ENCODE measurements at regions not wholly inside any gene's neighbourhood (a gene's known extent, or its start where the extent isn't known, plus 50 kb on each side); places are given as distances from the start of the nearest gene placed in this dataset.
A peak's percentile ranks its signal among the peaks of the same experiment; 100 is the strongest.

DNA sequence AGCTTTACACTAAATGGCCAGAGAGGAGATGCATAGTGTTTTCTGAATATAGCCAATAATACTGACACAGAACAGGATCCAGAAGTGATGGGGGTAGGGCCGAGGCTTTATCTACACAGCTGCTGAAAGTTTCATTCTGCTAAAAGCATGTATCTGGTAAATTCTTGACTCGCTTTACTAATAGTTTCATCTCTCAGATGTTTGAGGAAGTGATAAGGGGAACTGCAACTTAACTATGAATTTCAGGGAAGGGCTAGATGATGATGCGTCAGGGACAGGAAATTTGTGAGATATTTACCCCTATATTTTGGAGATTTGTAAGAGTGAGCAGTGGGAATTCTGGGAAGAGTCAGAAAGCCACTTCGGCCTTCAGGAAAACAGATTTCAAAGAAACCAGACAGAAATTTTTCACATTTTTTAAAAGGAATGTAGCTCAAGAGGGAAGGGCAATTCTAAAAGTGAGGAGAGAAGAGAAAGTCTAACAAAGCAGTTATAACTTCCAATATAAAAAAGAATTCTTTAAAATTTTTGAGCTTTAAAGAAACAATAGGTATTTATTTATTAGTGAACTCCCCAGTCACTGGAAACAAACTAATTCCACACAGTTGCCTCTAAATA lies 243.1 kb downstream of the BCAT1 start:
- Mint-ChIP-seq H3K27ac (ENCODE audit: unreplicated experiment) (no peak overlapping the region), H3K36me3 (ENCODE audit: low read depth) (peaks cover 8% of the 10 kb centered on the region), H3K9me3 (peaks cover 3% of the 10 kb centered on the region), H3K4me3 (no peak overlapping the region), H3K4me1 (peaks cover 4% of the 10 kb centered on the region), H3K27me3 (ENCODE audit: low read depth) (no peaks in the 10 kb centered on the region)
- DNase-seq (ENCODE audit: low read depth, low spot score): no peak
- TF ChIP-seq, protein P1, sequence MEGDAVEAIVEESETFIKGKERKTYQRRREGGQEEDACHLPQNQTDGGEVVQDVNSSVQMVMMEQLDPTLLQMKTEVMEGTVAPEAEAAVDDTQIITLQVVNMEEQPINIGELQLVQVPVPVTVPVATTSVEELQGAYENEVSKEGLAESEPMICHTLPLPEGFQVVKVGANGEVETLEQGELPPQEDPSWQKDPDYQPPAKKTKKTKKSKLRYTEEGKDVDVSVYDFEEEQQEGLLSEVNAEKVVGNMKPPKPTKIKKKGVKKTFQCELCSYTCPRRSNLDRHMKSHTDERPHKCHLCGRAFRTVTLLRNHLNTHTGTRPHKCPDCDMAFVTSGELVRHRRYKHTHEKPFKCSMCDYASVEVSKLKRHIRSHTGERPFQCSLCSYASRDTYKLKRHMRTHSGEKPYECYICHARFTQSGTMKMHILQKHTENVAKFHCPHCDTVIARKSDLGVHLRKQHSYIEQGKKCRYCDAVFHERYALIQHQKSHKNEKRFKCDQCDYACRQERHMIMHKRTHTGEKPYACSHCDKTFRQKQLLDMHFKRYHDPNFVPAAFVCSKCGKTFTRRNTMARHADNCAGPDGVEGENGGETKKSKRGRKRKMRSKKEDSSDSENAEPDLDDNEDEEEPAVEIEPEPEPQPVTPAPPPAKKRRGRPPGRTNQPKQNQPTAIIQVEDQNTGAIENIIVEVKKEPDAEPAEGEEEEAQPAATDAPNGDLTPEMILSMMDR (conservative IDR thresholded peaks at IDR 0.05): no peak

GRCh38 chr12:24705216-24705615 lies 243.7 kb downstream of the BCAT1 start:
- no peak for DNase-seq (ENCODE audit: low read depth, low spot score)
- H3K27ac Mint-ChIP-seq (ENCODE audit: unreplicated experiment): no peak overlapping the region
- H3K9me3 Mint-ChIP-seq: peaks cover 3% of the 10 kb centered on the region
- peaks cover 8% of the 10 kb centered on the region for H3K36me3 Mint-ChIP-seq (ENCODE audit: low read depth)
- no peak overlapping the region for H3K4me3 Mint-ChIP-seq
- peaks cover 4% of the 10 kb centered on the region for H3K4me1 Mint-ChIP-seq
- TF ChIP-seq, protein P1 (conservative IDR thresholded peaks at IDR 0.05): no peak
- no peaks in the 10 kb centered on the region for H3K27me3 Mint-ChIP-seq (ENCODE audit: low read depth)

- Mint-ChIP-seq H3K27me3 (ENCODE audit: low read depth) (no peaks in the 10 kb centered on the region), H3K9me3 (peaks cover 6% of the 10 kb centered on the region), H3K4me3 (no peak overlapping the region), H3K27ac (ENCODE audit: unreplicated experiment) (no peak overlapping the region), H3K4me1 (peaks cover 30% of the 10 kb centered on the region), H3K36me3 (ENCODE audit: low read depth) (peaks cover 8% of the 10 kb centered on the region)
- TF ChIP-seq, protein P1 (conservative IDR thresholded peaks at IDR 0.05): no peak
- no peak for DNase-seq (ENCODE audit: low read depth, low spot score)
Measured at GRCh38 chr12:24701343-24701742, 247.6 kb downstream of the BCAT1 start.

DNA sequence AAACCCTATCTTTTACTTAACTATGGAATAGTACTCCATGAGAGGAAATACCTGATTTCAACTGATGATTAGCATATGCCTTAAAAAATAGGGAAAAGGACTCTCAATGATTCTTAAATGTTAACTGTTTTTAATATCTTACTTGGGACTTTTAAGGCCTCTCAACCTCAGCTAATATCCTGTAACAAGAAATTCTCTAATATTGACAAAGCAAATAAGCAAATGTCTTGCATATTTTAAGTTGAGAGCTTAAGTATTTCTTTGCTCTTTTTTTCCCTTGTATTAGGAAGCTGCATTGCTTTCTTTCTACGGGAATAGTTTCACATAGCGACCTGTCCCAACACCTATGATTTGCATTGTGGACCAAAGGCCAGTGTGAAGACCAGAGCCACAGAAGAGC lies 249.9 kb downstream of the BCAT1 start:
- H3K27ac Mint-ChIP-seq (ENCODE audit: unreplicated experiment): no peak overlapping the region
- peaks cover 6% of the 10 kb centered on the region for H3K9me3 Mint-ChIP-seq
- peaks cover 7% of the 10 kb centered on the region for H3K36me3 Mint-ChIP-seq (ENCODE audit: low read depth)
- peaks cover 33% of the 10 kb centered on the region for H3K4me1 Mint-ChIP-seq
- TF ChIP-seq, protein P1 (conservative IDR thresholded peaks at IDR 0.05): no peak
- no peak overlapping the region for H3K4me3 Mint-ChIP-seq
- no peaks in the 10 kb centered on the region for H3K27me3 Mint-ChIP-seq (ENCODE audit: low read depth)
- DNase-seq (ENCODE audit: low read depth, low spot score): no peak

GRCh38 chr12:24697769-24698168 lies 251.1 kb downstream of the BCAT1 start:
- H3K4me1 Mint-ChIP-seq: peaks cover 33% of the 10 kb centered on the region
- peaks cover 6% of the 10 kb centered on the region for H3K9me3 Mint-ChIP-seq
- no peak for DNase-seq (ENCODE audit: low read depth, low spot score)
- TF ChIP-seq, protein P1 (conservative IDR thresholded peaks at IDR 0.05): no peak
- peaks cover 3% of the 10 kb centered on the region for H3K36me3 Mint-ChIP-seq (ENCODE audit: low read depth)
- H3K27me3 Mint-ChIP-seq (ENCODE audit: low read depth): no peaks in the 10 kb centered on the region
- H3K4me3 Mint-ChIP-seq: no peak overlapping the region
- H3K27ac Mint-ChIP-seq (ENCODE audit: unreplicated experiment): peak overlapping the region; percentile 77
